Eye (tissue), 1 donor: ENCODE measurements at regions not wholly inside any gene's neighbourhood (a gene's known extent, or its start where the extent isn't known, plus 50 kb on each side); places are given as distances from the start of the nearest gene placed in this dataset.
"Not testable (repeated sequence)": the region's sequence is repeated elsewhere in the genome, so short reads cannot be mapped to it uniquely, and the experiment has no call there.

ENCODE experiments used
- DNase-seq: peaks from one replicate; pipeline ENCODE4 v3.0.0-alpha.2; 2015

- DNase-seq = peak; percentile 37
Measured at GRCh38 chr1:81314513-81315233, 486.1 kb upstream of the ADGRL2 start.

GRCh38 chr1:81313289-81313688 lies 487.4 kb upstream of the ADGRL2 start:
- DNase-seq = no peak

GRCh38 chr1:81312272-81312754 lies 488.4 kb upstream of the ADGRL2 start:
- DNase-seq = no peak

GRCh38 chr1:81310250-81310649 lies 490.5 kb upstream of the ADGRL2 start:
- no peak for DNase-seq

- peak; percentile 18 for DNase-seq
Measured at GRCh38 chr1:81308191-81308590, 492.5 kb upstream of the ADGRL2 start.

GRCh38 chr1:81307786-81308185 lies 492.9 kb upstream of the ADGRL2 start:
- peak; percentile 18 for DNase-seq

- DNase-seq = peak; percentile 93
Measured at GRCh38 chr1:81305997-81306452, 494.7 kb upstream of the ADGRL2 start.

- no peak for DNase-seq
Measured at GRCh38 chr1:81304187-81304586, 496.5 kb upstream of the ADGRL2 start.

GRCh38 chr1:81299892-81300291 lies 500.8 kb upstream of the ADGRL2 start:
- no peak for DNase-seq

GRCh38 chr1:81298266-81298665 lies 502.5 kb upstream of the ADGRL2 start:
- no peak for DNase-seq

- DNase-seq = no peak
Measured at GRCh38 chr1:81296601-81297000, 504.1 kb upstream of the ADGRL2 start.

- DNase-seq = no peak
Measured at GRCh38 chr1:81290326-81290725, 510.4 kb upstream of the ADGRL2 start.

GRCh38 chr1:81288689-81289088 lies 512.0 kb upstream of the ADGRL2 start:
- no peak for DNase-seq

GRCh38 chr1:81287411-81288080 lies 513.2 kb upstream of the ADGRL2 start:
- no peak for DNase-seq

- DNase-seq = no peak
Measured at GRCh38 chr1:81270051-81270450, 530.7 kb upstream of the ADGRL2 start.

GRCh38 chr1:81264976-81265375 lies 535.8 kb upstream of the ADGRL2 start:
- DNase-seq = no peak

- no peak for DNase-seq
Measured at GRCh38 chr1:81259625-81260411, 540.9 kb upstream of the ADGRL2 start.

GRCh38 chr1:81254560-81254959 lies 546.2 kb upstream of the ADGRL2 start:
- DNase-seq = no peak

GRCh38 chr1:81254068-81254467 lies 546.7 kb upstream of the ADGRL2 start:
- no peak for DNase-seq

GRCh38 chr1:81252471-81253151 lies 548.1 kb upstream of the ADGRL2 start:
- DNase-seq = no peak

GRCh38 chr1:81250825-81251224 lies 549.9 kb upstream of the ADGRL2 start:
- not testable (repeated sequence) for DNase-seq

GRCh38 chr1:81245084-81245715 lies 555.5 kb upstream of the ADGRL2 start:
- DNase-seq = not testable (repeated sequence)
